ENCODE measurements at regions not wholly inside any gene's neighbourhood (a gene's known extent, or its start where the extent isn't known, plus 50 kb on each side); places are given as distances from the start of the nearest gene placed in this dataset.

DNA sequence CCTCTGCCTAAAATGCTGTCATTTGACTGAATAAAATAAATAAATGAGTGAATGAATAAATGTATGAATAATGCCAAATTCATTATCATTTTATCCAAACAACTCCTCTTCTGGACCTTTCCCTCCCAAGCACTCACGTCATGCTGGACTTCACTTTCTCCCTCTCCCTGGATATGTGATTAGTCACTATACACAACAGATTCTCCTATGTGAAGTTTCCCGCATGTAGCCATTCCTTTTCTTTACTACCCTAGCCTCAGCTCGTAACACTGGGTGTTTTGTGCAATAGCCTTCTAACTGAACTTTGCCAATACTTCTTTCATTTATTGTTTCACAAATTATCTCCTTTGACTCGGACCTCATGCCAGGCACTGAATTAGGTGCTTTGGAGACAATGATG, 87.6 kb upstream of the IL6 start:
- TF ChIP-seq, protein P1, sequence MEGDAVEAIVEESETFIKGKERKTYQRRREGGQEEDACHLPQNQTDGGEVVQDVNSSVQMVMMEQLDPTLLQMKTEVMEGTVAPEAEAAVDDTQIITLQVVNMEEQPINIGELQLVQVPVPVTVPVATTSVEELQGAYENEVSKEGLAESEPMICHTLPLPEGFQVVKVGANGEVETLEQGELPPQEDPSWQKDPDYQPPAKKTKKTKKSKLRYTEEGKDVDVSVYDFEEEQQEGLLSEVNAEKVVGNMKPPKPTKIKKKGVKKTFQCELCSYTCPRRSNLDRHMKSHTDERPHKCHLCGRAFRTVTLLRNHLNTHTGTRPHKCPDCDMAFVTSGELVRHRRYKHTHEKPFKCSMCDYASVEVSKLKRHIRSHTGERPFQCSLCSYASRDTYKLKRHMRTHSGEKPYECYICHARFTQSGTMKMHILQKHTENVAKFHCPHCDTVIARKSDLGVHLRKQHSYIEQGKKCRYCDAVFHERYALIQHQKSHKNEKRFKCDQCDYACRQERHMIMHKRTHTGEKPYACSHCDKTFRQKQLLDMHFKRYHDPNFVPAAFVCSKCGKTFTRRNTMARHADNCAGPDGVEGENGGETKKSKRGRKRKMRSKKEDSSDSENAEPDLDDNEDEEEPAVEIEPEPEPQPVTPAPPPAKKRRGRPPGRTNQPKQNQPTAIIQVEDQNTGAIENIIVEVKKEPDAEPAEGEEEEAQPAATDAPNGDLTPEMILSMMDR (IDR thresholded peaks at IDR 0.05; ENCODE audit: low read length) = no peak
- TF ChIP-seq EZH2phosphoT487 (IDR thresholded peaks at IDR 0.05; ENCODE audit: low read length) = no peak
- TF ChIP-seq EZH2 (optimal IDR thresholded peaks at IDR 0.05; ENCODE audit: low read depth, low read length) = no peak

All from MM.1S (cell line).